ENCODE measurements at regions not wholly inside any gene's neighbourhood (a gene's known extent, or its start where the extent isn't known, plus 50 kb on each side); places are given as distances from the start of the nearest gene placed in this dataset.

GRCh38 chr9:8262625-8263622, 463.3 kb upstream of the DMAC1 start:
- H3K36me3 ChIP-seq (ENCODE audit: insufficient read depth, low read length): no peaks in the 10 kb centered on the region
- DNase-seq: no peak
- no peaks in the 10 kb centered on the region for H3K4me1 Mint-ChIP-seq
- ChIA-PET POLR2A (no interaction called here), CTCF (no interaction called here)
- no peak overlapping the region for H3K4me3 ChIP-seq (ENCODE audit: low read length)
- H3K9me3 ChIP-seq (ENCODE audit: low read length): no peaks in the 10 kb centered on the region
- H3K9me3 Mint-ChIP-seq: no peaks in the 10 kb centered on the region
- H3K27ac ChIP-seq (ENCODE audit: low read depth, low read length): no peak overlapping the region
- H3K27ac Mint-ChIP-seq: peak overlapping the region in 1 of 8 donors; percentile 4
- H3K4me1 ChIP-seq (ENCODE audit: insufficient read depth, low read length): no peaks in the 10 kb centered on the region
- peaks cover 0 to 2% of the 10 kb centered on the region in 2 donors for H3K27me3 Mint-ChIP-seq
- H3K36me3 Mint-ChIP-seq: no peaks in the 10 kb centered on the region
- no peaks in the 10 kb centered on the region for H3K27me3 ChIP-seq (ENCODE audit: insufficient read depth, low read length, poor library complexity, severe bottlenecking)
- no peak overlapping the region for H3K4me3 Mint-ChIP-seq

GRCh38 chr9:8261737-8262136, 462.2 kb upstream of the DMAC1 start:
- DNase-seq: no peak
- Mint-ChIP-seq H3K4me1 (no peaks in the 10 kb centered on the region), H3K9me3 (no peaks in the 10 kb centered on the region), H3K27ac (no peak overlapping the region), H3K36me3 (no peaks in the 10 kb centered on the region), H3K27me3 (peaks cover 0 to 2% of the 10 kb centered on the region in 2 donors), H3K4me3 (no peak overlapping the region)
- Histone ChIP-seq H3K4me1 (ENCODE audit: insufficient read depth, low read length) (no peaks in the 10 kb centered on the region), H3K27ac (ENCODE audit: low read depth, low read length) (no peak overlapping the region), H3K36me3 (ENCODE audit: insufficient read depth, low read length) (no peaks in the 10 kb centered on the region), H3K27me3 (ENCODE audit: insufficient read depth, low read length, poor library complexity, severe bottlenecking) (no peaks in the 10 kb centered on the region), H3K4me3 (ENCODE audit: low read length) (no peak overlapping the region), H3K9me3 (ENCODE audit: low read length) (no peaks in the 10 kb centered on the region)
- ChIA-PET CTCF (no interaction called here), POLR2A (no interaction called here)

- Mint-ChIP-seq H3K27me3 (no peaks in the 10 kb centered on the region), H3K4me1 (no peaks in the 10 kb centered on the region), H3K4me3 (no peak overlapping the region), H3K27ac (no peak overlapping the region), H3K9me3 (peaks cover 0 to 4% (median 0%) of the 10 kb centered on the region in 5 donors), H3K36me3 (no peaks in the 10 kb centered on the region)
- H3K4me3 ChIP-seq (ENCODE audit: low read length): no peak overlapping the region
- H3K27ac ChIP-seq (ENCODE audit: low read depth, low read length): no peak overlapping the region
- CTCF ChIA-PET: no interaction called here
- no peaks in the 10 kb centered on the region for H3K27me3 ChIP-seq (ENCODE audit: insufficient read depth, low read length, poor library complexity, severe bottlenecking)
- H3K9me3 ChIP-seq (ENCODE audit: low read length): no peaks in the 10 kb centered on the region
- no peaks in the 10 kb centered on the region for H3K36me3 ChIP-seq (ENCODE audit: insufficient read depth, low read length)
- no peaks in the 10 kb centered on the region for H3K4me1 ChIP-seq (ENCODE audit: insufficient read depth, low read length)
- no peak for DNase-seq
- POLR2A ChIA-PET: no interaction called here
Observed at GRCh38 chr9:8259028-8259427, 459.4 kb upstream of the DMAC1 start.

GRCh38 chr9:8256880-8257279, 457.3 kb upstream of the DMAC1 start:
- H3K27ac Mint-ChIP-seq: no peak overlapping the region
- H3K4me1 ChIP-seq (ENCODE audit: insufficient read depth, low read length): no peaks in the 10 kb centered on the region
- H3K9me3 ChIP-seq (ENCODE audit: low read length): no peaks in the 10 kb centered on the region
- H3K36me3 Mint-ChIP-seq: no peaks in the 10 kb centered on the region
- CTCF ChIA-PET: no interaction called here
- H3K27me3 Mint-ChIP-seq: no peaks in the 10 kb centered on the region
- POLR2A ChIA-PET: no interaction called here
- H3K36me3 ChIP-seq (ENCODE audit: insufficient read depth, low read length): no peaks in the 10 kb centered on the region
- no peaks in the 10 kb centered on the region for H3K4me1 Mint-ChIP-seq
- H3K4me3 ChIP-seq (ENCODE audit: low read length): no peak overlapping the region
- no peak overlapping the region for H3K27ac ChIP-seq (ENCODE audit: low read depth, low read length)
- DNase-seq: no peak
- H3K27me3 ChIP-seq (ENCODE audit: insufficient read depth, low read length, poor library complexity, severe bottlenecking): no peaks in the 10 kb centered on the region
- peaks cover 0 to 4% (median 0%) of the 10 kb centered on the region in 5 donors for H3K9me3 Mint-ChIP-seq
- H3K4me3 Mint-ChIP-seq: no peak overlapping the region

GRCh38 chr9:8255850-8256249, 456.3 kb upstream of the DMAC1 start:
- Mint-ChIP-seq H3K27me3 (no peaks in the 10 kb centered on the region), H3K4me3 (no peak overlapping the region), H3K27ac (no peak overlapping the region), H3K4me1 (no peaks in the 10 kb centered on the region), H3K9me3 (peaks cover 0 to 4% (median 0%) of the 10 kb centered on the region in 5 donors), H3K36me3 (no peaks in the 10 kb centered on the region)
- Histone ChIP-seq H3K4me3 (ENCODE audit: low read length) (no peak overlapping the region), H3K36me3 (ENCODE audit: insufficient read depth, low read length) (no peaks in the 10 kb centered on the region), H3K9me3 (ENCODE audit: low read length) (no peaks in the 10 kb centered on the region), H3K27ac (ENCODE audit: low read depth, low read length) (no peak overlapping the region), H3K27me3 (ENCODE audit: insufficient read depth, low read length, poor library complexity, severe bottlenecking) (no peaks in the 10 kb centered on the region), H3K4me1 (ENCODE audit: insufficient read depth, low read length) (no peaks in the 10 kb centered on the region)
- ChIA-PET CTCF (no interaction called here), POLR2A (no interaction called here)
- DNase-seq: no peak

GRCh38 chr9:8254541-8254940, 455.0 kb upstream of the DMAC1 start:
- Mint-ChIP-seq H3K9me3 (peaks cover 0 to 4% (median 0%) of the 10 kb centered on the region in 5 donors), H3K27ac (no peak overlapping the region), H3K27me3 (no peaks in the 10 kb centered on the region), H3K4me3 (no peak overlapping the region), H3K4me1 (no peaks in the 10 kb centered on the region), H3K36me3 (no peaks in the 10 kb centered on the region)
- Histone ChIP-seq H3K27ac (ENCODE audit: low read depth, low read length) (no peak overlapping the region), H3K27me3 (ENCODE audit: insufficient read depth, low read length, poor library complexity, severe bottlenecking) (no peaks in the 10 kb centered on the region), H3K36me3 (ENCODE audit: insufficient read depth, low read length) (no peaks in the 10 kb centered on the region), H3K4me3 (ENCODE audit: low read length) (no peak overlapping the region), H3K9me3 (ENCODE audit: low read length) (no peaks in the 10 kb centered on the region), H3K4me1 (ENCODE audit: insufficient read depth, low read length) (no peaks in the 10 kb centered on the region)
- no peak for DNase-seq
- ChIA-PET POLR2A (no interaction called here), CTCF (no interaction called here)

GRCh38 chr9:8252445-8252844, 452.9 kb upstream of the DMAC1 start:
- no peaks in the 10 kb centered on the region for H3K4me1 Mint-ChIP-seq
- H3K36me3 Mint-ChIP-seq: no peaks in the 10 kb centered on the region
- H3K27ac Mint-ChIP-seq: no peak overlapping the region
- H3K27me3 ChIP-seq (ENCODE audit: insufficient read depth, low read length, poor library complexity, severe bottlenecking): no peaks in the 10 kb centered on the region
- no peak overlapping the region for H3K27ac ChIP-seq (ENCODE audit: low read depth, low read length)
- no peaks in the 10 kb centered on the region for H3K27me3 Mint-ChIP-seq
- ChIA-PET CTCF (no interaction called here), POLR2A (no interaction called here)
- H3K36me3 ChIP-seq (ENCODE audit: insufficient read depth, low read length): no peaks in the 10 kb centered on the region
- no peak overlapping the region for H3K4me3 ChIP-seq (ENCODE audit: low read length)
- peaks cover 0 to 4% (median 0%) of the 10 kb centered on the region in 5 donors for H3K9me3 Mint-ChIP-seq
- no peak overlapping the region for H3K4me3 Mint-ChIP-seq
- no peak for DNase-seq
- no peaks in the 10 kb centered on the region for H3K9me3 ChIP-seq (ENCODE audit: low read length)
- no peaks in the 10 kb centered on the region for H3K4me1 ChIP-seq (ENCODE audit: insufficient read depth, low read length)

- H3K27me3 ChIP-seq (ENCODE audit: insufficient read depth, low read length, poor library complexity, severe bottlenecking): no peaks in the 10 kb centered on the region
- POLR2A ChIA-PET: no interaction called here
- no peak overlapping the region for H3K27ac Mint-ChIP-seq
Observed at GRCh38 chr9:8251566-8251965, 452.0 kb upstream of the DMAC1 start.

More at GRCh38 chr9:8251566-8251965, 452.0 kb upstream of the DMAC1 start:
- CTCF ChIA-PET: no interaction called here
- Mint-ChIP-seq H3K4me3 (no peak overlapping the region), H3K9me3 (peaks cover 0 to 4% (median 0%) of the 10 kb centered on the region in 5 donors), H3K4me1 (no peaks in the 10 kb centered on the region), H3K36me3 (no peaks in the 10 kb centered on the region), H3K27me3 (no peaks in the 10 kb centered on the region)
- H3K36me3 ChIP-seq (ENCODE audit: insufficient read depth, low read length): no peaks in the 10 kb centered on the region
- H3K27ac ChIP-seq (ENCODE audit: low read depth, low read length): no peak overlapping the region
- no peaks in the 10 kb centered on the region for H3K9me3 ChIP-seq (ENCODE audit: low read length)
- DNase-seq: no peak
- no peaks in the 10 kb centered on the region for H3K4me1 ChIP-seq (ENCODE audit: insufficient read depth, low read length)
- H3K4me3 ChIP-seq (ENCODE audit: low read length): no peak overlapping the region

All from CD8-positive, alpha-beta memory T cell (primary cell).